ENCODE measurements at regions not wholly inside any gene's neighbourhood (a gene's known extent, or its start where the extent isn't known, plus 50 kb on each side); places are given as distances from the start of the nearest gene placed in this dataset.

DNA sequence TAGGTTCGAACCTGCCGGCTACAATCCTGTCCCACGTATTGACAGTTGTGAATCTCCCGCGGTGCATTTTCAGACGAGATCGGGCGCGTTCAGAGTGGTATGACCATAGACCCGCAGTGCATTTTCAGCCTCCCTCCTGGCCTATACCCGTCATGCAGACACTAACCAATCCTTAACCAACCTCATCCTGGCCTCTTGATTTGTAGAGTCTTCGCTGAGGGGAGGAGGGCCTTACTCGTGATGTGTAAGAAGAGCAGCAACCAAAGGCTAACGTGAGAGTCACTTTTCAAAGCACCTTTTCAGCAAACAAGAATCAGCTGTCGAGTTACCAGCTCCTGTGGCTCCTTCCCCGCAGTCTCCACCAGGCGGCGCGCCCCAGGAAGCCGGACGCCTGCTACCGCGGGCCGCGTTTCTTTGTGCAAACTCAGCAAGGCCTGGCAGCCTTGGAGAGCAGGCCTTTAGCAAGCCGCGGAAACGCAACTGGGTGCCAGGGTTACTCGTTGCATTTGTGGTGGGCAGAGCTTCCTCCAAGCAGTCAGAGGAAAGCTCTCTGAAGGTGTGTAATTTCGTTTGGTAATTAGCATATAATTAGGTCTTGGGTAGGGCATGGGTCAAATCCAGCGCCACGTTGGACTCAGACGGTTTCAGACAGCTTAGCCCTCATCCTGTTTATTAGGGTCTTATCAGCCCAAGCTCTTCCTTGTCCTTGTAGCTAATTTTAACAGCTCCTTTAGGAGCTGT lies 139.8 kb downstream of the OR2B2 start (continued):
- TF ChIP-seq SMC3 (IDR thresholded peaks at IDR 0.05; ENCODE audit: low read length), result peak; percentile 75
- no peak for TF ChIP-seq ZNF619 (CRISPR knock-in tag; IDR thresholded peaks at IDR 0.05)
- peak; percentile 94 for TF ChIP-seq ZNF44 (CRISPR knock-in tag; IDR thresholded peaks at IDR 0.05)
- TF ChIP-seq, protein P1, sequence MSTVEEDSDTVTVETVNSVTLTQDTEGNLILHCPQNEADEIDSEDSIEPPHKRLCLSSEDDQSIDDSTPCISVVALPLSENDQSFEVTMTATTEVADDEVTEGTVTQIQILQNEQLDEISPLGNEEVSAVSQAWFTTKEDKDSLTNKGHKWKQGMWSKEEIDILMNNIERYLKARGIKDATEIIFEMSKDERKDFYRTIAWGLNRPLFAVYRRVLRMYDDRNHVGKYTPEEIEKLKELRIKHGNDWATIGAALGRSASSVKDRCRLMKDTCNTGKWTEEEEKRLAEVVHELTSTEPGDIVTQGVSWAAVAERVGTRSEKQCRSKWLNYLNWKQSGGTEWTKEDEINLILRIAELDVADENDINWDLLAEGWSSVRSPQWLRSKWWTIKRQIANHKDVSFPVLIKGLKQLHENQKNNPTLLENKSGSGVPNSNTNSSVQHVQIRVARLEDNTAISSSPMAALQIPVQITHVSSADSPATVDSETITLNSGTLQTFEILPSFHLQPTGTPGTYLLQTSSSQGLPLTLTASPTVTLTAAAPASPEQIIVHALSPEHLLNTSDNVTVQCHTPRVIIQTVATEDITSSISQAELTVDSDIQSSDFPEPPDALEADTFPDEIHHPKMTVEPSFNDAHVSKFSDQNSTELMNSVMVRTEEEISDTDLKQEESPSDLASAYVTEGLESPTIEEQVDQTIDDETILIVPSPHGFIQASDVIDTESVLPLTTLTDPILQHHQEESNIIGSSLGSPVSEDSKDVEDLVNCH (CRISPR knock-in tag; IDR thresholded peaks at IDR 0.05), result no peak
- TF ChIP-seq NFIC (IDR thresholded peaks at IDR 0.05; ENCODE audit: low read length), result no peak
- TF ChIP-seq POLR2AphosphoS5 (IDR thresholded peaks at IDR 0.05; ENCODE audit: low read depth, low read length), result no peak
- TF ChIP-seq, protein P2, sequence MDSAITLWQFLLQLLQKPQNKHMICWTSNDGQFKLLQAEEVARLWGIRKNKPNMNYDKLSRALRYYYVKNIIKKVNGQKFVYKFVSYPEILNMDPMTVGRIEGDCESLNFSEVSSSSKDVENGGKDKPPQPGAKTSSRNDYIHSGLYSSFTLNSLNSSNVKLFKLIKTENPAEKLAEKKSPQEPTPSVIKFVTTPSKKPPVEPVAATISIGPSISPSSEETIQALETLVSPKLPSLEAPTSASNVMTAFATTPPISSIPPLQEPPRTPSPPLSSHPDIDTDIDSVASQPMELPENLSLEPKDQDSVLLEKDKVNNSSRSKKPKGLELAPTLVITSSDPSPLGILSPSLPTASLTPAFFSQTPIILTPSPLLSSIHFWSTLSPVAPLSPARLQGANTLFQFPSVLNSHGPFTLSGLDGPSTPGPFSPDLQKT (CRISPR knock-in tag; IDR thresholded peaks at IDR 0.05; ENCODE audit: borderline replicate concordance), result no peak
- no peak; the same call in 1 of the 2 replicates for TF ChIP-seq XBP1 (CRISPR knock-in tag; IDR thresholded peaks at IDR 0.05)
- TF ChIP-seq RELA (CRISPR knock-in tag; IDR thresholded peaks at IDR 0.05), result 0 out of 2 replicates have a peak, but pooled peaks have one; percentile 45
- TF ChIP-seq ZC3H13 (CRISPR knock-in tag; IDR thresholded peaks at IDR 0.05), result no peak
- TF ChIP-seq HCFC1 (IDR thresholded peaks at IDR 0.05; ENCODE audit: low read depth, low read length), result no peak
- no peak for TF ChIP-seq SATB2 (CRISPR knock-in tag; IDR thresholded peaks at IDR 0.05)
- TF ChIP-seq ZMYM4 (CRISPR knock-in tag; IDR thresholded peaks at IDR 0.05), result peak; percentile 96
- peak; percentile 76 for TF ChIP-seq GZF1 (CRISPR knock-in tag; IDR thresholded peaks at IDR 0.05)
- TF ChIP-seq, protein P3, sequence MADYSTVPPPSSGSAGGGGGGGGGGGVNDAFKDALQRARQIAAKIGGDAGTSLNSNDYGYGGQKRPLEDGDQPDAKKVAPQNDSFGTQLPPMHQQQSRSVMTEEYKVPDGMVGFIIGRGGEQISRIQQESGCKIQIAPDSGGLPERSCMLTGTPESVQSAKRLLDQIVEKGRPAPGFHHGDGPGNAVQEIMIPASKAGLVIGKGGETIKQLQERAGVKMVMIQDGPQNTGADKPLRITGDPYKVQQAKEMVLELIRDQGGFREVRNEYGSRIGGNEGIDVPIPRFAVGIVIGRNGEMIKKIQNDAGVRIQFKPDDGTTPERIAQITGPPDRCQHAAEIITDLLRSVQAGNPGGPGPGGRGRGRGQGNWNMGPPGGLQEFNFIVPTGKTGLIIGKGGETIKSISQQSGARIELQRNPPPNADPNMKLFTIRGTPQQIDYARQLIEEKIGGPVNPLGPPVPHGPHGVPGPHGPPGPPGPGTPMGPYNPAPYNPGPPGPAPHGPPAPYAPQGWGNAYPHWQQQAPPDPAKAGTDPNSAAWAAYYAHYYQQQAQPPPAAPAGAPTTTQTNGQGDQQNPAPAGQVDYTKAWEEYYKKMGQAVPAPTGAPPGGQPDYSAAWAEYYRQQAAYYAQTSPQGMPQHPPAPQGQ (CRISPR knock-in tag; IDR thresholded peaks at IDR 0.05; ENCODE audit: borderline replicate concordance), result no peak; the same call in 1 of the 2 replicates
- peak; percentile 45; the same call in 1 of the 2 replicates for TF ChIP-seq SP4 (CRISPR knock-in tag; IDR thresholded peaks at IDR 0.05)
- peak; percentile 80 for TF ChIP-seq PPARG (CRISPR knock-in tag; conservative IDR thresholded peaks at IDR 0.05)
- TF ChIP-seq RBAK (CRISPR knock-in tag; IDR thresholded peaks at IDR 0.05), result peak; percentile 22; the same call in 1 of the 2 replicates
- TF ChIP-seq NPAS2 (CRISPR knock-in tag; IDR thresholded peaks at IDR 0.05; ENCODE audit: borderline replicate concordance), result no peak
- TF ChIP-seq KDM2A (CRISPR knock-in tag; IDR thresholded peaks at IDR 0.05; ENCODE audit: borderline replicate concordance, low read depth), result peak; percentile 98
- no peak for TF ChIP-seq ZNF180 (CRISPR knock-in tag; IDR thresholded peaks at IDR 0.05; ENCODE audit: borderline replicate concordance, low read depth)
- TF ChIP-seq ZNF232 (CRISPR knock-in tag; IDR thresholded peaks at IDR 0.05; ENCODE audit: borderline replicate concordance), result peak; percentile 80; the same call in 1 of the 2 replicates
- TF ChIP-seq GABPB1 (CRISPR knock-in tag; IDR thresholded peaks at IDR 0.05), result peak; percentile 83
- TF ChIP-seq, protein P4, sequence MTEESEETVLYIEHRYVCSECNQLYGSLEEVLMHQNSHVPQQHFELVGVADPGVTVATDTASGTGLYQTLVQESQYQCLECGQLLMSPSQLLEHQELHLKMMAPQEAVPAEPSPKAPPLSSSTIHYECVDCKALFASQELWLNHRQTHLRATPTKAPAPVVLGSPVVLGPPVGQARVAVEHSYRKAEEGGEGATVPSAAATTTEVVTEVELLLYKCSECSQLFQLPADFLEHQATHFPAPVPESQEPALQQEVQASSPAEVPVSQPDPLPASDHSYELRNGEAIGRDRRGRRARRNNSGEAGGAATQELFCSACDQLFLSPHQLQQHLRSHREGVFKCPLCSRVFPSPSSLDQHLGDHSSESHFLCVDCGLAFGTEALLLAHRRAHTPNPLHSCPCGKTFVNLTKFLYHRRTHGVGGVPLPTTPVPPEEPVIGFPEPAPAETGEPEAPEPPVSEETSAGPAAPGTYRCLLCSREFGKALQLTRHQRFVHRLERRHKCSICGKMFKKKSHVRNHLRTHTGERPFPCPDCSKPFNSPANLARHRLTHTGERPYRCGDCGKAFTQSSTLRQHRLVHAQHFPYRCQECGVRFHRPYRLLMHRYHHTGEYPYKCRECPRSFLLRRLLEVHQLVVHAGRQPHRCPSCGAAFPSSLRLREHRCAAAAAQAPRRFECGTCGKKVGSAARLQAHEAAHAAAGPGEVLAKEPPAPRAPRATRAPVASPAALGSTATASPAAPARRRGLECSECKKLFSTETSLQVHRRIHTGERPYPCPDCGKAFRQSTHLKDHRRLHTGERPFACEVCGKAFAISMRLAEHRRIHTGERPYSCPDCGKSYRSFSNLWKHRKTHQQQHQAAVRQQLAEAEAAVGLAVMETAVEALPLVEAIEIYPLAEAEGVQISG (CRISPR knock-in tag; IDR thresholded peaks at IDR 0.05), result peak; percentile 87

Measured in HepG2 (cell line).